ENCODE measurements at regions not wholly inside any gene's neighbourhood (a gene's known extent, or its start where the extent isn't known, plus 50 kb on each side); places are given as distances from the start of the nearest gene placed in this dataset.
A peak's percentile ranks its signal among the peaks of the same experiment; 100 is the strongest.
"Not testable (repeated sequence)": the region's sequence is repeated elsewhere in the genome, so short reads cannot be mapped to it uniquely, and the experiment has no call there.

DNA sequence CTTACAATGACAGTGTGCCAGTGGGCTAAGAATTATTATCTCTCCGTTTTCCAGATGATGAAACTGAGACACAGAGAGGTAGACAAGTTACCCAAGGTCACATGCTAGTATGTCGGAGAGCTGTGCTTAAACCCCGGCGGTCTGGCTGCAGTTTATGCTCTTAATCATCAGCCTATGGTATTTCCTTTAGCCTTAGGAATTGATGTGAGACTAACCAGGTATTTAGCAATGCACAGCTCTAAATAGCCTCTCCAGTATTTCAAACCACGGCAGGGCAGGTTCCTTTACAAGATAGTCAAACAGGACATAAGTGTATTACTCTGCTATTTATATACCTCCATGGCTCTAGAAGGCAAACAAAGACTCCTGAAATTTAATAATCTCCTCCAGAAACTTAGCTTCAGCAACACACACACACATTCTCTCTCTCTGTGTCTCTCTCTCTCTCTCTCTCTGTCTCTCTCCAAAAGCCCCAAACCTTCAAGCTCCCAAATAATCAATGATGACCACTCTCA is 142.0 kb upstream of the ZNF217 start:
- peaks cover 69% of the 10 kb centered on the region for H3K4me1 ChIP-seq (ENCODE audit: insufficient read depth)
- peak; percentile 94 for DNase-seq
- no peak overlapping the region for H2AFZ ChIP-seq
- no peaks in the 10 kb centered on the region for H3K9me2 ChIP-seq (ENCODE audit: insufficient read depth)
- H3K79me2 ChIP-seq (ENCODE audit: insufficient read depth), result no peaks in the 10 kb centered on the region
- WGBS, 2 experiments (ENCODE audit: low coverage in 1 of 2, low lambda C conversion rate in 2 of 2, missing lambda C conversion rate in 2 of 2), result 0 to 3% methylated on average over 5 of the region's 5 CpGs
- H3K9me3 ChIP-seq (ENCODE audit: low read depth), result no peaks in the 10 kb centered on the region
- peak overlapping the region; percentile 95 for H3K27ac ChIP-seq
- TF ChIP-seq EZH2 (IDR thresholded peaks at IDR 0.05; ENCODE audit: insufficient read depth, poor library complexity, severe bottlenecking) (no peak), EZH2phosphoT487 (IDR thresholded peaks at IDR 0.05; ENCODE audit: insufficient read depth, low read depth) (no peak)
- in situ Hi-C loops (cut with MboI), result no loop called here
- no peaks in the 10 kb centered on the region for H3K27me3 ChIP-seq (replicated peaks; ENCODE audit: insufficient read depth)
- H4K20me1 ChIP-seq (ENCODE audit: insufficient read depth), result no peaks in the 10 kb centered on the region
- peak overlapping the region; percentile 39 for H3K9ac ChIP-seq
- H3K36me3 ChIP-seq (ENCODE audit: low read depth), result no peaks in the 10 kb centered on the region
- peaks cover 66% of the 10 kb centered on the region for H3F3A ChIP-seq (ENCODE audit: insufficient read depth)
- 0 out of 2 replicates have a peak overlapping the region, but pooled peaks have one; percentile 6 for H3K4me3 ChIP-seq
- H3K4me2 ChIP-seq (ENCODE audit: unreplicated experiment), result peak overlapping the region; percentile 70

DNA sequence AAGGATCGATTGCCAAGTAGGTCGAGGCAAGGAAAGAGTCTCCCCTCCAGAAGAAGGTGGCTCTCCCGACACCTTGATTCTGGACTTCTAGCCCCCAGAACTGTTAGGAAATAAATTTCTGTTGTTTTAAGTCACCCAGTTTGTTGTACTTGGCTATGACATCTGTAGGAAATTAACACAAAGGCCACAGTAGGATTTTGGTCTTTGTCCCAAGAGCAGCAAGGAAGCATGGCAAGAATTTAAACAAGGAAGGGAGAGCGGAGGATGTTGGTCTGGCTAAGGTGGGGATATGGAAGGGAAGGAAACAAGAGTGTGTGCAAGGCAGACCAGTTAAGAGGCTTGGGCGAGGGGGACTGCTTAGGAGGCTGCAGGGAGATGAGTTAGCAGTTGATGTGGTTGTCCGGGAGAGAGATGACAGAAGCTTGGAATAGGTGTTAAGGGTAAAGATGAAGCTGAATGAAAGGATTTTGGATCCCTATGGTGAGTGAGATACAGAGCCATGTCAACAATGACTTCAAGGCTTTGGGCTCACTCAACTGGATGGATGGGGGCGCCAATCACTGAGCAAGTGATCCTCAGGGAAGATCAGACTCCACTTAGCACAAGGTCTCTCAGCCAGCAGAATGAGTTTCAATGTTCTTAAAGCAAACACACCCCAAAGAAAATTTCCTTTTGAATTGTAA is 140.5 kb upstream of the ZNF217 start:
- Histone ChIP-seq H3K4me3 (no peak overlapping the region), H2AFZ (peak overlapping the region; percentile 11; the same call in 1 of the 2 replicates), H3K27ac (peak overlapping the region; percentile 95), H3K4me2 (ENCODE audit: unreplicated experiment) (peak overlapping the region; percentile 4), H4K20me1 (ENCODE audit: insufficient read depth) (no peaks in the 10 kb centered on the region), H3K9me2 (ENCODE audit: insufficient read depth) (no peaks in the 10 kb centered on the region), H3K4me1 (ENCODE audit: insufficient read depth) (peaks cover 54% of the 10 kb centered on the region), H3K9me3 (ENCODE audit: low read depth) (no peaks in the 10 kb centered on the region), H3K27me3 (replicated peaks; ENCODE audit: insufficient read depth) (no peaks in the 10 kb centered on the region), H3K79me2 (ENCODE audit: insufficient read depth) (no peaks in the 10 kb centered on the region), H3F3A (ENCODE audit: insufficient read depth) (peaks cover 52% of the 10 kb centered on the region), H3K9ac (no peak overlapping the region), H3K36me3 (ENCODE audit: low read depth) (no peaks in the 10 kb centered on the region)
- in situ Hi-C loops (cut with MboI), result no loop called here
- TF ChIP-seq EZH2phosphoT487 (IDR thresholded peaks at IDR 0.05; ENCODE audit: insufficient read depth, low read depth), result no peak
- no peak for TF ChIP-seq EZH2 (IDR thresholded peaks at IDR 0.05; ENCODE audit: insufficient read depth, poor library complexity, severe bottlenecking)
- WGBS, 2 experiments (ENCODE audit: low coverage in 1 of 2, low lambda C conversion rate in 2 of 2, missing lambda C conversion rate in 2 of 2), result 49 to 62% methylated on average over 7 of the region's 7 CpGs
- peak; percentile 19 for DNase-seq

DNA sequence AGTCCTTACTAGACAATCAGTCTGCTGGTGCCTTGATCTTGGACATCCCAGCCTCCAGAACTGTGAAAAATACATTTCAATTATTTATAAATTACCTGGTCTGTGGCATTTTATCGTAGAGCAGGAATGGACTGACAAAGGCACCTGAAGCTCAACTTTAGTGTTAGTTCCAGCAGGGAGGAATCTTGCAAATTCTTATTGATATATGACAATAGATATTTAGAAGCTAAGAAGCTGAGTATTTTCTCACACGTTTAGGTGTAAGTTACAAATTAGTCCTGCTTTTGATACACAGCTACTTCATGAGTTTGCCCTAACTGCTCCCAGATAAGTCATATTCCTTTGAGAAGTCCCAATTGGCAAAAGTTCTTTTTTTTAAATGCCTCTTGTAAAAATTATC is 138.0 kb upstream of the ZNF217 start:
- H3K9me3 ChIP-seq (ENCODE audit: low read depth), result no peaks in the 10 kb centered on the region
- H3K4me2 ChIP-seq (ENCODE audit: unreplicated experiment), result no peak overlapping the region
- no peaks in the 10 kb centered on the region for H3K27me3 ChIP-seq (replicated peaks; ENCODE audit: insufficient read depth)
- WGBS, 2 experiments (ENCODE audit: low coverage in 1 of 2, low lambda C conversion rate in 2 of 2, missing lambda C conversion rate in 2 of 2), result 81 to 83% methylated on average over 2 of the region's 2 CpGs
- peaks cover 26% of the 10 kb centered on the region for H3F3A ChIP-seq (ENCODE audit: insufficient read depth)
- H3K4me1 ChIP-seq (ENCODE audit: insufficient read depth), result peaks cover 30% of the 10 kb centered on the region
- H3K4me3 ChIP-seq, result no peak overlapping the region
- H3K79me2 ChIP-seq (ENCODE audit: insufficient read depth), result no peaks in the 10 kb centered on the region
- no peak overlapping the region for H3K27ac ChIP-seq
- no peak for DNase-seq
- no peak overlapping the region for H2AFZ ChIP-seq
- TF ChIP-seq EZH2 (IDR thresholded peaks at IDR 0.05; ENCODE audit: insufficient read depth, poor library complexity, severe bottlenecking), result no peak
- TF ChIP-seq EZH2phosphoT487 (IDR thresholded peaks at IDR 0.05; ENCODE audit: insufficient read depth, low read depth), result no peak
- no peak overlapping the region for H3K9ac ChIP-seq
- no peaks in the 10 kb centered on the region for H3K36me3 ChIP-seq (ENCODE audit: low read depth)
- in situ Hi-C loops (cut with MboI), result no loop called here
- H4K20me1 ChIP-seq (ENCODE audit: insufficient read depth), result no peaks in the 10 kb centered on the region
- H3K9me2 ChIP-seq (ENCODE audit: insufficient read depth), result no peaks in the 10 kb centered on the region

DNA sequence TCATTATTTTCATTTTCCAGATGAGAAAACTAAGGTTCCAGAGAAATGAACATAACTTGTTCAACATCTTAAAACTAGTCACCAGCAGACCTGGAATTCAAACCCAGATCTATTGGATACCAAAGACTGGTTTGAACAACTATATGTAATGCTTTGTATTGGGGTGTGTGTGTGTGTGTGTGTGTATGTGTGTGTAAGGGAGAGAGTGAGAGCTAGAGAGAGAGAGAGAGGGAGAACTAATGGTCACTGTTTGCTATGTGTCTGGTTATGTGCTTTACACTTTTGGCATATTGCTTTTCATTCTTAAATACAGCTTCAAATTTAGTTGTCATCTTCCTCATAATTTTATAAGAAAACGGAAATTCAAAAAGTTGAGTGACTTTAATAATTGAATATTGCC is 134.7 kb upstream of the ZNF217 start:
- DNase-seq, result no peak
- Histone ChIP-seq H2AFZ (0 out of 2 replicates have a peak overlapping the region, but pooled peaks have one; percentile 13), H3F3A (ENCODE audit: insufficient read depth) (no peaks in the 10 kb centered on the region), H3K4me3 (no peak overlapping the region), H3K4me1 (ENCODE audit: insufficient read depth) (peaks cover under 1% of the 10 kb centered on the region; the same call in 1 of the 2 replicates), H3K27me3 (replicated peaks; ENCODE audit: insufficient read depth) (no peaks in the 10 kb centered on the region), H3K9me2 (ENCODE audit: insufficient read depth) (no peaks in the 10 kb centered on the region), H3K4me2 (ENCODE audit: unreplicated experiment) (no peak overlapping the region), H3K36me3 (ENCODE audit: low read depth) (no peaks in the 10 kb centered on the region), H3K9ac (no peak overlapping the region), H3K79me2 (ENCODE audit: insufficient read depth) (no peaks in the 10 kb centered on the region), H3K27ac (no peak overlapping the region), H3K9me3 (ENCODE audit: low read depth) (no peaks in the 10 kb centered on the region), H4K20me1 (ENCODE audit: insufficient read depth) (no peaks in the 10 kb centered on the region)
- no peak for TF ChIP-seq EZH2phosphoT487 (IDR thresholded peaks at IDR 0.05; ENCODE audit: insufficient read depth, low read depth)
- TF ChIP-seq EZH2 (IDR thresholded peaks at IDR 0.05; ENCODE audit: insufficient read depth, poor library complexity, severe bottlenecking), result no peak
- WGBS, 2 experiments (ENCODE audit: low coverage in 1 of 2, low lambda C conversion rate in 2 of 2, missing lambda C conversion rate in 2 of 2), result 59 to 83% methylated on average over 1 of the region's 1 CpG
- in situ Hi-C loops (cut with MboI), result no loop called here

DNA sequence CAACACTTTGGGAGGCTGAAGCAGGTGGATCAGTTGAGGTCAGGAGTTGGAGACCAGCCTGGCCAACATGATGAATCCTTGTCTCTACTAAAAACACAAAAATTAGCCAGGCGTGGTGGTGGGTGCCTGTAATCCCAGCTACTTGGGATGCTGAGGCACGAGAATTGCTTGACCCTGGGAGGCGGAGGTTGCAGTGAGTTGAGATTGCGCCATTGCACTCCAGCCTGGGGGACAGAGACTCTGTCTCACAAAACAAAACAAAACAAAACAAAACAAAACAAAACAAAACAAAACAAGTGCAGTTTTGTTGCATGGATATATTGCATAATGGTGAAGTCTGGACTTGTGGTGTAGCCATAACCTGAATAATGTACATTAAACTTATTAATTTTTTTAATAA is 133.6 kb upstream of the ZNF217 start:
- H3K27ac ChIP-seq; H3K9ac ChIP-seq; H3K27me3 ChIP-seq (replicated peaks; ENCODE audit: insufficient read depth); H2AFZ ChIP-seq; in situ Hi-C loops (cut with MboI); H3F3A ChIP-seq (ENCODE audit: insufficient read depth); H3K4me3 ChIP-seq; H4K20me1 ChIP-seq (ENCODE audit: insufficient read depth); H3K36me3 ChIP-seq (ENCODE audit: low read depth); H3K9me3 ChIP-seq (ENCODE audit: low read depth); DNase-seq; H3K9me2 ChIP-seq (ENCODE audit: insufficient read depth); H3K4me2 ChIP-seq (ENCODE audit: unreplicated experiment); H3K4me1 ChIP-seq (ENCODE audit: insufficient read depth); H3K79me2 ChIP-seq (ENCODE audit: insufficient read depth): not testable (repeated sequence)
- 92 to 96% methylated on average over 4 of the region's 4 CpGs for WGBS, 2 experiments (ENCODE audit: low coverage in 1 of 2, low lambda C conversion rate in 2 of 2, missing lambda C conversion rate in 2 of 2)
